GM19025 (cell line): ENCODE measurements at regions not wholly inside any gene's neighbourhood (a gene's known extent, or its start where the extent isn't known, plus 50 kb on each side); places are given as distances from the start of the nearest gene placed in this dataset.
"Not testable (repeated sequence)": the region's sequence is repeated elsewhere in the genome, so short reads cannot be mapped to it uniquely, and the experiment has no call there.

Experiments
- ATAC-seq: cut with Tn5 transposase; IDR thresholded peaks from one replicate; pipeline ENCODE4 v1.9.1; 2021; ENCODE audit warnings: mild to moderate bottlenecking, low read depth, moderate library complexity; ENCODE audit not compliant: unreplicated experiment

- no peak for ATAC-seq
These were observed 183.3 kb downstream of the EDN1 start for GRCh38 chr6:12473494-12473893.

DNA sequence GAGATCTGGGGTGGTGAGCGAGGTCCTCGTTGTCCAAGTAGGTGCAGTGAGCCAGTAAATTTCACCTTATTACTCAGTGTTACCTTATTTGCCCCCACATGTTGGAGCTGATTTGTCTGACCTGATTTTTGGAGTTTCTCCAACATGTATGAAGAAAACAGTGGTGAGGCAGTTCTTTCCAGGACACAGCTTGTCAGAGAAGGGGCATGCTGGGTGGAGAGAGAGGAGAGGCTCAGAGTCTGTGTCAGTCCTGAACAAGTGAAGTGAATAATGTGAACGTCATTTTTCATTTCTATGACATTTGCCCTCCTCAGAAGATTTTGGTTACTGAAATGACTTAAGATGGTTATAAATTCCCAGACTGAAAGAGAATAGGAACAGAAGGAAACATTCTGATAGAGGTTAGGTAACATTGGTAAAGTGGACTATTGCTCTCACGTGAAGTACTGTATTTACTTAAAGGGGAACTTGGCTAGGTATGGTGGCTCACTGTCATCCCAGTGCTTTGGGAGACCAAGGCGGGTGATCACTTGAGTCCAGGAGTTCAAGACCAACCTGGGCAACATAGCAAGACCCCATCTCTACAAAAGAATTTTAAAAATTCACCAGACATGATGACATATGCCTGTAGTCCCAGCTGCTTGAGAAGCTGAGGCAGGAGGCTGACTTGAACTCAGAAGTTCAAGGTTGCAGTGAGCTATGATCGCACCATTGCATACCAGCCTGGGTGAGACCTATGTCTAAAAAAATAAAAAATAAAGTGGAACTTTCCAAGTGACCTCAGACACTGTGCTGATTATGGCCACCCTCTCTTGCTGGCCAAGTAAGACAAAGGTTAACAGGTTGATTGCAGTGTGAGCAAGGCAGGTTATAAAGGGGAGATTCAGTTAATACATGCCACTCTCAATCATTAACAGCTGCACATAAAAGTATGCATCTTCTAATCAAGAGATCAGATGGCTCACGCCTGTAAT, 184.3 kb downstream of the EDN1 start:
- ATAC-seq, result no peak

DNA sequence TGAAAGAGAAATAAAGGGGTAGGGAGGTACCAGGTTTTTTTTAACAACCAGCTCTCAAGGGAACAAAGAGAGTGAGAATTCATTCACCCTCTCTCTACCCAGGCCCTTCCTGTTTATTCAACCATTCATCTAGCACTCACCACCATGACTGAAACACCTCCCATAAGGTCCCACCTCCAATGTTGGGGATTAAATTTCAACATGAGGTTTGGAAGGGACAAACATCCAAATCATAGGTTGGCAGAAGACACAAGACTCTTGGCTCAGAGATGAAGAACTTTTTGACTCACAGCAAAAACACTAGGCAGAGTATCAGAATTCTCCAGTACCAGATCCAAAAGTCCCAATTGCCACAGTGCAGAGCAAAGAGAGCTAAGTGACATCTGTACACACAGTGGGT, 186.3 kb downstream of the EDN1 start:
- ATAC-seq, result no peak

GRCh38 chr6:12477616-12478015, 187.5 kb downstream of the EDN1 start:
- no peak for ATAC-seq

GRCh38 chr6:12478921-12479320, 188.8 kb downstream of the EDN1 start:
- ATAC-seq, result no peak

GRCh38 chr6:12479451-12479850, 189.3 kb downstream of the EDN1 start:
- ATAC-seq, result no peak

DNA sequence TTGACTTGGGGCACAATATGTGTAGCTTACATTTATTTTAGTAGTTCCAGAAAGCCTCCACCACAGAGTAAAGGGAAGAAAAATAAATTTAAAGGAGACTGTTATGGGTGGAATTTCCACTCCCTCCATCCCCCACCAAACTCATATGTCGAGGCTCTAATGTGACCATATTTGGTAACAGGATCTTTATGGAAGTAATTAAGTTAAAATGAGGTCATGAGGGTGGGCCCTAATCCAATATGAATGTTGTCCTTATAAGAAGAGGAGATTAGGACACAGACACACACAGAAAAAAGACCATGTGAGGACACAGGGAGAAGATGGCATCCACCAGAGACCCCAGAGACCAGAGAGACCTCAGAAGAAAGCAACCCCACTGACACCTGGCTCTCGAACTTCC, 189.7 kb downstream of the EDN1 start:
- ATAC-seq, result no peak

DNA sequence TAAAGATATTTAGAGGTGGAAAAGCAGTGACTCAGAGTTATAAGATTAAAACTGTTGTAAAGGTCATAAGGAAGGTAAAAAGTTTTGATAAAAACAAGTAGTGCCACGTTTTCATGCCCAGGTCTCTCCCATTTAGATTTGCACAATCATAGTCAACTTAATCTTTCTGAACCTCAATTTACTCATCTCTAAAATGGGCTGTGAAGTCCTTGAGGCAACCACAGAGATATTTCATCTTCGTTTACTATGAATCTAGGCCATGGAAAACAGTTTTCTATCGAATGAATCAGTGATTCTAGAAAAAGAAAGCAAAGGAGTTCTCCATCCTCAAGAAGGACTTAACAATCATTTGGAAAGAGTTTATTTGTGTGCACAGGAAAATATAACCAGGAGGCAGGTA, 190.2 kb downstream of the EDN1 start:
- ATAC-seq, result no peak

DNA sequence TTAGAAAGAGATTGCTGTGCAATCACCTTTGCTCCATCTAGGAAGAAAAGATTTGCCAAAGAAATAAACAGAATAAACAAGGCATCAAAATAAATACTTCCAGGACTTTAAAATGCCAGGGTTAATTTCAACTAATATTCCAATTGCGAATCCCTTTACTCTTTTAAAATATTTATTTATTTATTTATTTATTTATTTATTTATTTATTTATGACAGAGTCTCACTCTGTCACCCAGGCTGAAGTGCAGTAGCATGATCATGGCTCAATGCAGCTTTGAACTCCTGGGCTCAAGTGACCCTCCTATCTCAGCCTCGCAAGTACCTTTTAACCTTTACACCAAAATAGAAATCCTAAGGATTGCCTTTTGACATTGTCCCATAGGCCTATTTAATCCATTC, 191.1 kb downstream of the EDN1 start:
- ATAC-seq, result no peak

DNA sequence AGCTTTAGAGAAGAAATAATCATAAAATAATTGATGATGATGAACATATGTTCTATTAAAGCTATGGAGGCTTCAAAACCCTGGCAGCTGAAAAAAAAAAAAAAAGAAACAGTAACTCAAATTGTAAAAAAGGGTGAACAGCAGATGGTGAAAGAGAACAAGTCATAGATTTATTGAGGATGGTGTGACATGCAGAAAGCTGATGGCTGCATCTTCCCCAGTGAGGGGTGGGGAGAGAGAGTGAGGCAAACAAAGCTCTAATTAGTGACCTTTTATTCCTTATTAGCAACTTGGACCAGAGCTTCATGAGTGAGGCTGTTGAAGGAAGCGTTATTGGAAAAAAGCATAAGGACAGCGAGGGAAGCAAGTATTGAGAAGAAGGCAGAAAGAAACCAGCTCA, 191.7 kb downstream of the EDN1 start:
- ATAC-seq, result no peak

DNA sequence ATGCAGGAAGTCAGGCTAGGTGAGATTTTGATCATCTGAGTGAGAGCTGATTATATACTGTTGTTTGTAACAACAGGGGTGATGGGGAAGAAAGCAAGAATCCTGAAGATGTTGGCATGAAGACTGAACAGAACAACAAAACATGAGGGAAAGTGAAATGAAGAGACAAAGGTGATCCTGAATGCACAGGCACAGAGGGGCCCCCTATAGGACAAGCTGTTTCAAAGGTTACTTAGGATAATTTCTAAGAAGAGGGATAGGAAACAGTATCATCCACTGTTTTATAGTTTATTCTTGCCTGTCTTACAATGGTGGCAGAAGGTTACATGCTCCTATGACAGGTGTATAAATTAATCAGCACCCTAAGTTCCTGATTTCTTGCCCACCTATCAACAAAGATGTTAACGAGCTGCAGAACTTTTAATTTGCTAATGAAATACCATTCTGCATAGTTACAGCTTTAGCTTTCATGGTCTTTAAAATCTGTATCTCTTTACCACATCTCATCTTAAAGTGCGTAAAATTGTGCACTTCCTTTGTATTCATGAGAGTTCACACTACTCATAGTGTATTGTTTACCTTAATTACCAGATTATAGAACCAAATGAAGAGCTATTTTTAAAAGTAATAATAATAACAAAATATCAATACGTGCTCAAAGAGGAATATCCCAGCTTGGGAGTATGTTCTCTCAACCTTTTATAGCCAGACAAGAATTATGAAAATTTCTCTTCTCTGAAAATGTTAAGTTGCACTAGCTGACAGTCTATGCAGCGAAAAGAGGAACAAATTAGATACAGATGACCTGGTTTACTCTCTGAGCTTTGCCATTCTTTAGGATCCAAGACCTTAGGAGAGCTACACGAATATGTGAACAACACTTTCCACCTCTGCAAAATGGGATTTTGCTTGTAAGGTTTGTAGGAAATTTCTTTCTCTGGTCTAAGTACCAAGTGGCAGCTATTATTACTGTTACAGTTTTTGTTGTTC, 192.5 kb downstream of the EDN1 start:
- no peak for ATAC-seq

DNA sequence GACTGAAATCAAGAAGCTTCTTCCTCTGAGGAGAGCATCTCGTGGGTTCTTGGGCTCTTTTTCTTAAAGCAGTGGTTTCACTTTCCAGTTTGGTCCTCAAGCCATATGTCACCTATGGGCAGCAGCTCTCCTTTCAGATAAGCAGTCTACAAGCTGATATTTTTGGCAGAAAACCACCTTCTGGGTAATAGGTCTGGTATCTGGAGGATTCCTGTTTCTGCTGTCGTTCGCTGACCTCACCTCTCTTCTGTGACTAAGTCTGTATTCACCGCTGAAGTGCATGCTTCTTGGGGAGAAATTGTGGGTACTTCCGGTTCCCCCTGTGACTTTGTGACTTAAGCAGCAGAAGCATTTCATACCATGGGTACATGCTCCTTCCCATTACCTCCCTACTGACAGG, 193.6 kb downstream of the EDN1 start:
- ATAC-seq, result peak; percentile 79

DNA sequence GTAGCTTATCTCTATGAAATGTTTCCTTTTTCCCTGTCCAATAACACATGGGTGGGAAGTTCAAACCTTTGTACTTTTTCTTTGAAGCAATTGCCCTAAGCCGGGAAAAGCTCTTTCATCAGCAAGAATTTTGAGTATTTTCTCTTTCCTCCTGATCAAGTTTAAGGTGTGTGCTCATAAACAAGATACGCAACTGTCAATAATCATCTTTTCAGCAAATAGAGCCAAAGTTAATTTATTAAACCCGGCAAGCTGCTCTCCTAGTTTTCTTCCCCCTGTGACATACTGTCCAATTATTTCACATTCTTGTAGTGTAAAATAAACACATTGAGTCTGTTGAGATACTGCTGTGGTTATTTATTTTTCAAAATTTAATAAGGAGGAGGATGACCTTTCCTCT, 194.4 kb downstream of the EDN1 start:
- ATAC-seq, result no peak

GRCh38 chr6:12485226-12485764, 195.1 kb downstream of the EDN1 start:
- ATAC-seq, result no peak

GRCh38 chr6:12485837-12486236, 195.7 kb downstream of the EDN1 start:
- no peak for ATAC-seq

- no peak for ATAC-seq
These were observed 200.3 kb downstream of the EDN1 start for GRCh38 chr6:12490351-12490903.

DNA sequence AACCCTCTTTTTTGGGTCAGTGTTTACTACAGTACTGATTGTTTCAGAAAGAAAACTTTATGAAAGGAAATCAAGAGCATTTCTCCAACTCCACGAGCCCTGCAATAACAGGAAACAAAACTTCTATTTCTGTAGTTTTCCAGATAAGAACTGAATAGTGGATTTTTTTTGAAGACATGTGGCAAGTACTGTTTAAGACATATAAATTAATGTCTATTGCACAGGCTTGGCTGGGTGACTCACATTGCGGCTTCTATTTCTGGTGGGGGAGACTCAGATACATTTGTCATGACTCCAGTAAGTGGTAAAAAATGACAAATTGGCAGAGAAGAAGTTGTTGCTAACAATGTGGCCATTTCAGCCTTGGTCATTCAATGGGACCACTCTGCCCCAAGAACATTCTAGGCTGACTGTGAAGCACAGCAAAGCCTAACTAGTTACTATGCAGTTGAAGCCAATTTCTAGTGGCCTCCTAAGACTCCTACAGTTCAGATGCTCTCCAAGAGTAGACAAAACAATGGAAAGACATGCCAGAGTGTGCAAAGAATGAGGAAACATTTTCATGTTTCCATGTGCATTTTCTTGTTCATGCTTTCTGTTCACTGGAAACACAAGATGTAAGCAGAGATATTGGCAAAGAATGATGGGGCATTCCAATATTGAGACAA, 200.9 kb downstream of the EDN1 start:
- no peak for ATAC-seq

DNA sequence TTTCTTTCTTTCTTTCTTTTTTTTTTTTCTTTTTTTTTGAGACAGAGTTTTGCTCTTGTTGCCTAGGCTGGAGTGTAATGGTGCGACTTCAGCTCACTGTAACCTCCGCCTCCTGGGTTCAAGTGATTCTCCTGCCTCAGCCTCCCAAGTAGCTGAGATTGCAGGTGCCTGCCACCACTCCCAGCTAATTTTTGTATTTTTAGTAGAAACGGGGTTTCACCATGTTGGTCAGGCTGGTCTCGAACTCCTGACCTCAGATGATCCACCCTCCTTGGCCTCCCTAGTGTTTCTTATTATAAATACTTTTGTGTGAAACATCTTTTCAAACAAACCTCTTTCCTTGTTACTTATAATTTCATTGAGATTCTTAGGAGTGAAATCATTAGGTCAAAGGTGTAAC, 202.8 kb downstream of the EDN1 start:
- ATAC-seq, result not testable (repeated sequence)

DNA sequence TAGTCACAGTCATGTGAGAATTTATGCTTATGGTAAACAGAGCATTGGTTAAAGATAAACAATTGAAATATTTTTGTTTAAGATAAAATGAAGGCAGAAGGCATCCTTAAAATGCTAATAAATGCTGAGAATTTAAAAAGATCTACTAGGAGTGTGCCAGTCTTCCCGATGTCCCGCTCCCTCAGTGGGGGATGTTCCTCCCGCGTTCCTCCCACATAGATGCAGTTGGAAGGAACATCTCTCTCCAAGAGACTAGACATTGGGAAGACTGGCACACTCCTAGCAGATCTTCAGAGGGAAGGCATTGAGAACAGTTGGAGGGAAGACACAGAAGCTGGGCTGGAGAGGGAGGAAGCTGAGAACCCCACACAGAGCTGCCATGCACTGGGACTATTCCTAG, 203.3 kb downstream of the EDN1 start:
- no peak for ATAC-seq

- ATAC-seq, result no peak
These were observed 204.0 kb downstream of the EDN1 start for GRCh38 chr6:12494161-12494560.
